H1 (cell line): ENCODE measurements at regions not wholly inside any gene's neighbourhood (a gene's known extent, or its start where the extent isn't known, plus 50 kb on each side); places are given as distances from the start of the nearest gene placed in this dataset.

Source experiments
- CTCF ChIA-PET: fragments of 300-600 bp; sonication (Branson Sonifier 250); formaldehyde crosslinking; loops from one replicate; lab custom pipeline; 2021; ENCODE audit not compliant: partially characterized antibody; lab: Charles Lee
- POLR2A ChIA-PET: fragments of 300-600 bp; sonication (Branson Sonifier 250); formaldehyde crosslinking; loops from one replicate; lab custom pipeline; 2021; ENCODE audit warnings: inconsistent platforms; ENCODE audit not compliant: partially characterized antibody; lab: Charles Lee
- DNase-seq, 2 experiments: peaks; one replicate each; pipeline versions ENCODE4 v3.0.0 to v3.0.0-alpha.2; 2010 to 2022; ENCODE audit warnings: low spot score in 2 of 2, low read depth in 1 of 2, mixed read lengths in 1 of 2
- FAIRE-seq: peaks from 2 replicates; lab custom pipeline; 2011; peaks lifted over from hg19 to GRCh38; lab: Jason Lieb, UNC
- H2AFZ ChIP-seq: 2 replicates; pipeline ENCODE4 v1.8.1; 2012; ENCODE audit warnings: low read length, inconsistent platforms
- H2AK5ac ChIP-seq: 2 replicates; pipeline ENCODE4 v1.6.1; 2013; ENCODE audit warnings: low read depth, low read length
- H2BK120ac ChIP-seq: replicated peaks from 2 replicates; pipeline ENCODE3; 2013; ENCODE audit warnings: low read depth, low read length, inconsistent platforms
- H2BK12ac ChIP-seq: 2 replicates; pipeline ENCODE4 v1.6.1; 2013; ENCODE audit warnings: low read depth, low read length
- H2BK15ac ChIP-seq: 2 replicates; pipeline ENCODE4 v1.6.1; 2013; ENCODE audit warnings: low read length
- H2BK20ac ChIP-seq: 2 replicates; pipeline ENCODE4 v1.6.1; 2013; ENCODE audit warnings: low read length
- H2BK5ac ChIP-seq: 2 replicates; pipeline ENCODE4 v1.6.1; 2013; ENCODE audit warnings: low read depth, low read length
- H3K14ac ChIP-seq: 2 replicates; pipeline ENCODE4 v1.6.1; 2013; ENCODE audit warnings: inconsistent platforms; ENCODE audit not compliant: insufficient read length
- H3K18ac ChIP-seq: 2 replicates; pipeline ENCODE4 v1.6.1; 2013; ENCODE audit warnings: low read length; ENCODE audit errors: extremely low read depth
- H3K23ac ChIP-seq: 2 replicates; pipeline ENCODE4 v1.6.1; 2013; ENCODE audit warnings: inconsistent platforms; ENCODE audit not compliant: insufficient read length
- H3K23me2 ChIP-seq: 2 replicates; pipeline ENCODE4 v1.6.1; 2013; ENCODE audit warnings: low read depth, low read length
- H3K27ac ChIP-seq: 2 replicates; pipeline ENCODE4 v1.6.1; 2011; ENCODE audit warnings: low read depth, low read length, inconsistent platforms
- H3K27me3 ChIP-seq, 4 experiments: replicated peaks in 1 of 4; 1 replicate in 1 of 4; 2 replicates in 3 of 4; pipeline versions ENCODE4 v1.6.1 to v1.8.1; 2011 to 2013; ENCODE audit warnings: low read length in 3 of 4, mild to moderate bottlenecking in 3 of 4, inconsistent platforms in 2 of 4, mixed read lengths in 2 of 4, moderate library complexity in 1 of 4; ENCODE audit not compliant: control insufficient read depth in 3 of 4, insufficient read depth in 3 of 4; ENCODE audit errors: extremely low read depth in 1 of 4
- H3K36me3 ChIP-seq, 4 experiments: 2 replicates each; pipeline versions ENCODE4 v1.6.1 to v1.8.1; 2011 to 2013; ENCODE audit warnings: mild to moderate bottlenecking in 4 of 4, low read length in 3 of 4, moderate library complexity in 2 of 4, control low read depth in 1 of 4, inconsistent platforms in 1 of 4; ENCODE audit not compliant: insufficient read depth in 4 of 4, control insufficient read depth in 2 of 4
- H3K4ac ChIP-seq: replicated peaks from 2 replicates; pipeline ENCODE3; 2013; ENCODE audit warnings: low read length, low read depth, mixed read lengths, inconsistent platforms; ENCODE audit not compliant: insufficient read length
- H3K4me1 ChIP-seq, 4 experiments: replicated peaks in 1 of 4; 1 replicate in 1 of 4; 2 replicates in 3 of 4; pipeline versions ENCODE4 v1.6.1 to v1.8.1; 2011 to 2013; ENCODE audit warnings: low read length in 3 of 4, inconsistent platforms in 2 of 4, mixed read lengths in 1 of 4; ENCODE audit not compliant: insufficient read depth in 4 of 4, control insufficient read depth in 3 of 4
- H3K4me2 ChIP-seq, 2 experiments: 2 replicates each; pipeline versions ENCODE4 v1.6.1 to v1.8.1; 2011 to 2013; ENCODE audit warnings: low read depth in 2 of 2, low read length in 2 of 2, control low read depth in 1 of 2, inconsistent platforms in 1 of 2, mild to moderate bottlenecking in 1 of 2; ENCODE audit not compliant: insufficient read depth in 1 of 2
- H3K4me3 ChIP-seq, 4 experiments: fragments of 200-600, 300-600 bp in 1 of 4; sonication (generic), shearing (Covaris generic), sonication (Bioruptor Twin) in 1 of 4; 2 replicates each; pipeline versions ENCODE4 v1.5.1 to v1.8.1; 2011 to 2016; ENCODE audit warnings: low read length in 4 of 4, low read depth in 3 of 4, control low read depth in 2 of 4, inconsistent platforms in 2 of 4, mild to moderate bottlenecking in 2 of 4, mixed read lengths in 1 of 4, moderate library complexity in 1 of 4; ENCODE audit not compliant: insufficient read depth in 2 of 4; ENCODE audit errors: extremely low read depth in 1 of 4
- H3K56ac ChIP-seq: replicated peaks from 2 replicates; pipeline ENCODE3; 2013; ENCODE audit warnings: low read depth, mild to moderate bottlenecking, mixed read lengths, low read length, inconsistent platforms; ENCODE audit not compliant: insufficient read length
- H3K79me1 ChIP-seq: 2 replicates; pipeline ENCODE4 v1.6.1; 2013; ENCODE audit warnings: low read depth, low read length, control low read depth
- H3K79me2 ChIP-seq, 2 experiments: 2 replicates each; pipeline versions ENCODE4 v1.6.1 to v1.8.1; 2012 to 2013; ENCODE audit warnings: low read length in 2 of 2, mild to moderate bottlenecking in 2 of 2, inconsistent platforms in 1 of 2; ENCODE audit not compliant: insufficient read depth in 2 of 2, control insufficient read depth in 1 of 2
- H3K9ac ChIP-seq, 4 experiments: replicated peaks in 1 of 4; 1 replicate in 1 of 4; 2 replicates in 3 of 4; pipeline versions ENCODE4 v1.6.1 to v1.8.1; 2011 to 2013; ENCODE audit warnings: low read depth in 3 of 4, low read length in 3 of 4, control low read depth in 2 of 4, mild to moderate bottlenecking in 2 of 4, moderate library complexity in 2 of 4, inconsistent platforms in 1 of 4; ENCODE audit errors: extremely low read depth in 1 of 4
- H3K9me3 ChIP-seq, 2 experiments: 2 replicates each; pipeline versions ENCODE4 v1.6.1 to v1.8.1; 2012 to 2013; ENCODE audit warnings: mild to moderate bottlenecking in 2 of 2, moderate library complexity in 2 of 2, control low read depth in 1 of 2, inconsistent platforms in 1 of 2, low read depth in 1 of 2, low read length in 1 of 2, mixed read lengths in 1 of 2; ENCODE audit not compliant: insufficient read depth in 2 of 2
- H4K20me1 ChIP-seq, 2 experiments: replicated peaks in 1 of 2; 2 replicates each; pipeline versions ENCODE3 to v1.8.1; 2011 to 2013; ENCODE audit warnings: inconsistent platforms in 2 of 2, low read length in 2 of 2, mild to moderate bottlenecking in 1 of 2; ENCODE audit not compliant: insufficient read depth in 2 of 2, control insufficient read depth in 1 of 2
- H4K5ac ChIP-seq: 2 replicates; pipeline ENCODE4 v1.6.1; 2013; ENCODE audit warnings: low read length, low read depth, mixed read lengths, inconsistent platforms; ENCODE audit not compliant: insufficient read length
- H4K8ac ChIP-seq: 2 replicates; pipeline ENCODE4 v1.8.0; 2013; ENCODE audit warnings: mild to moderate bottlenecking, moderate library complexity, low read length, inconsistent platforms; ENCODE audit not compliant: insufficient read depth; ENCODE audit errors: extremely low read depth
- H4K91ac ChIP-seq: replicated peaks from 2 replicates; pipeline ENCODE3; 2013; ENCODE audit warnings: low read length, mixed read lengths, inconsistent platforms; ENCODE audit not compliant: insufficient read length
- BACH1 ChIP-seq: IDR thresholded peaks from 2 replicates; pipeline ENCODE4 v1.6.1; 2012; ENCODE audit warnings: low read length, improper control_type of control experiment
- BCL11A ChIP-seq, 2 experiments: IDR thresholded peaks; one replicate each; pipeline ENCODE4 v1.6.1; 2011; ENCODE audit warnings: low read depth in 2 of 2, low read length in 2 of 2, mild to moderate bottlenecking in 2 of 2
- FOSL1 ChIP-seq: IDR thresholded peaks from 2 replicates; pipeline ENCODE4 v1.6.1; 2011; ENCODE audit warnings: mild to moderate bottlenecking, low read depth, low read length, moderate library complexity; ENCODE audit not compliant: insufficient read depth
- GTF2F1 ChIP-seq: IDR thresholded peaks from 2 replicates; pipeline ENCODE4 v1.6.1; 2012; ENCODE audit warnings: low read depth, low read length, improper control_type of control experiment, borderline replicate concordance
- HDAC2 ChIP-seq, 2 experiments: fragments of 300-600 bp in 1 of 2; sonication (generic) in 1 of 2; IDR thresholded peaks; 2 replicates each; pipeline ENCODE4 v1.6.1; 2011 to 2012; ENCODE audit warnings: low read depth in 2 of 2, low read length in 2 of 2, mild to moderate bottlenecking in 2 of 2, moderate library complexity in 2 of 2, borderline replicate concordance in 1 of 2, inconsistent platforms in 1 of 2
- JUN ChIP-seq: IDR thresholded peaks from 2 replicates; pipeline ENCODE4 v1.6.1; 2011; ENCODE audit warnings: low read depth, mild to moderate bottlenecking, improper control_type of control experiment, low read length
- KDM4A ChIP-seq: IDR thresholded peaks from one replicate; pipeline ENCODE4 v1.7.1; 2012; ENCODE audit warnings: low read depth, mild to moderate bottlenecking, moderate library complexity, low read length, inconsistent platforms; ENCODE audit not compliant: severe bottlenecking
- PHF8 ChIP-seq: fragments of 200-600 bp; sonication (generic); conservative IDR thresholded peaks from 2 replicates; pipeline ENCODE4 v1.7.1; 2012; ENCODE audit warnings: low read depth, mild to moderate bottlenecking, inconsistent platforms, low read length, moderate library complexity
- POLR2AphosphoS5 ChIP-seq: IDR thresholded peaks from 2 replicates; pipeline ENCODE4 v1.6.1; 2011; ENCODE audit warnings: low read depth, low read length
- POU5F1 ChIP-seq: IDR thresholded peaks from 2 replicates; pipeline ENCODE4 v1.6.1; 2011; ENCODE audit warnings: low read depth, mild to moderate bottlenecking, low read length, moderate library complexity
- RAD21 ChIP-seq, 2 experiments: IDR thresholded peaks in 1 of 2; conservative IDR thresholded peaks in 1 of 2; 2 replicates each; pipeline ENCODE4 v1.6.1; 2011; ENCODE audit warnings: low read depth in 2 of 2, low read length in 2 of 2, improper control_type of control experiment in 1 of 2, inconsistent platforms in 1 of 2, mild to moderate bottlenecking in 1 of 2, moderate library complexity in 1 of 2
- RBBP5 ChIP-seq: IDR thresholded peaks from 2 replicates; pipeline ENCODE4 v1.7.1; 2012; ENCODE audit warnings: low read depth, mild to moderate bottlenecking, inconsistent platforms, low read length, moderate library complexity, borderline replicate concordance
- SIN3A ChIP-seq, 2 experiments: IDR thresholded peaks in 1 of 2; conservative IDR thresholded peaks in 1 of 2; 2 replicates each; pipeline ENCODE4 v1.6.1; 2011 to 2012; ENCODE audit warnings: low read length in 2 of 2, improper control_type of control experiment in 1 of 2, low read depth in 1 of 2, mild to moderate bottlenecking in 1 of 2
- SIX5 ChIP-seq: IDR thresholded peaks from 2 replicates; pipeline ENCODE4 v1.6.1; 2011; ENCODE audit warnings: mild to moderate bottlenecking, low read depth, low read length
- WGBS, 2 experiments: shearing (Covaris generic) in 1 of 2; methylation state at CpG; one replicate each; pipeline versions ENCODE4 v1.1.6 to v1.1.7; 2013 to 2015; ENCODE audit warnings: low lambda C conversion rate in 2 of 2, mixed read lengths in 2 of 2, inconsistent platforms in 1 of 2, low coverage in 1 of 2, missing lambda C conversion rate in 1 of 2; ENCODE audit not compliant: insufficient replicate concordance in 2 of 2, insufficient coverage in 1 of 2, insufficient read length in 1 of 2; ENCODE audit errors: extremely low coverage in 1 of 2, missing lambda C conversion rate in 1 of 2; 5-methylcytosine and 5-hydroxymethylcytosine counted together

- 94% methylated on average over 11 of the region's 35 CpGs; no CpG with 5 or more reads in 1 of the 2 experiments for WGBS, 2 experiments
- H4K20me1 ChIP-seq, result no peaks in the 10 kb centered on the region
- no peak overlapping the region for H3K23ac ChIP-seq
- H3K79me1 ChIP-seq, result no peaks in the 10 kb centered on the region
- no peak overlapping the region for H3K27ac ChIP-seq
- no peaks in the 10 kb centered on the region for H3K36me3 ChIP-seq
- H3K14ac ChIP-seq, result no peak overlapping the region
- no peak overlapping the region for H2AFZ ChIP-seq
- no peaks in the 10 kb centered on the region for H3K27me3 ChIP-seq
- no peak overlapping the region for H2BK20ac ChIP-seq
- H3K4me1 ChIP-seq, result no peaks in the 10 kb centered on the region
- no peak overlapping the region for H2BK5ac ChIP-seq
- H3K9me3 ChIP-seq, result no peaks in the 10 kb centered on the region; a peak in 1 of 4 replicates
- H2BK120ac ChIP-seq, result no peak overlapping the region
- no peak overlapping the region for H4K5ac ChIP-seq
- ChIA-PET POLR2A (no interaction called here), CTCF (no interaction called here)
- DNase-seq (no peak), FAIRE-seq (no peak)
- H2BK12ac ChIP-seq, result no peak overlapping the region
- H3K4me2 ChIP-seq, result no peak overlapping the region
- H2BK15ac ChIP-seq, result no peak overlapping the region
- no peak overlapping the region for H3K4me3 ChIP-seq
- no peaks in the 10 kb centered on the region for H3K79me2 ChIP-seq
- no peak overlapping the region for H3K56ac ChIP-seq
- no peak overlapping the region for H4K91ac ChIP-seq
- no peak overlapping the region for H2AK5ac ChIP-seq
- H3K18ac ChIP-seq, result no peak overlapping the region
- H3K23me2 ChIP-seq, result no peaks in the 10 kb centered on the region
- no peak overlapping the region for H4K8ac ChIP-seq
- H3K9ac ChIP-seq, result no peak overlapping the region
- no peak overlapping the region for H3K4ac ChIP-seq
- TF ChIP-seq RAD21 (IDR thresholded peaks at IDR 0.05 in 1 of 2, conservative IDR thresholded peaks at IDR 0.05 in 1 of 2; ENCODE audit: low read depth in 2 of 2, low read length in 2 of 2) (no peak), BACH1 (no peak), HDAC2 (IDR thresholded peaks at IDR 0.05; ENCODE audit: borderline replicate concordance in 1 of 2, low read depth in 2 of 2, low read length in 2 of 2) (no peak), BCL11A (IDR thresholded peaks at IDR 0.05; ENCODE audit: low read depth in 2 of 2, low read length in 2 of 2) (no peak), JUN (no peak), GTF2F1 (no peak), SIX5 (no peak), RBBP5 (no peak), POU5F1 (no peak), SIN3A (conservative IDR thresholded peaks at IDR 0.05 in 1 of 2, IDR thresholded peaks at IDR 0.05 in 1 of 2; ENCODE audit: low read depth in 1 of 2, low read length in 2 of 2) (no peak), KDM4A (no peak), FOSL1 (no peak), PHF8 (no peak), POLR2AphosphoS5 (no peak)
Measured at GRCh38 chrX:26557691-26558321, 341.8 kb downstream of the MAGEB5 start.
